Motor neuron (in vitro differentiated cells): ENCODE measurements at regions not wholly inside any gene's neighbourhood (a gene's known extent, or its start where the extent isn't known, plus 50 kb on each side); places are given as distances from the start of the nearest gene placed in this dataset.

Source experiments
- ATAC-seq, 8 experiments: fragments of 200-7000 bp; cut with Tn5 transposase; replicated peaks in 6 of 8; 2 replicates each; pipeline ENCODE4 v1.8.0; 2021; ENCODE audit warnings: mild to moderate bottlenecking in 8 of 8, moderate library complexity in 8 of 8
- H3K27ac ChIP-seq, 2 donors: fragments of 250-450 bp; sonication (Bioruptor Pico); 2 replicates each; pipeline ENCODE4 v1.9.0; 2021; ENCODE audit warnings: antibody characterized with exemption in 2 of 2, mild to moderate bottlenecking in 2 of 2, moderate library complexity in 1 of 2
- H3K4me1 ChIP-seq, 2 donors: fragments of 250-450 bp; sonication (Bioruptor Pico); replicated peaks in 1 of 2; 2 replicates each; pipeline ENCODE4 v1.6.1; 2021; ENCODE audit warnings: antibody characterized with exemption in 2 of 2, mild to moderate bottlenecking in 2 of 2, moderate library complexity in 1 of 2
- H3K4me3 ChIP-seq, 5 donors: fragments of 250-450 bp; sonication (Bioruptor Pico); 2 replicates each; pipeline ENCODE4 v1.9.0; 2021; ENCODE audit warnings: antibody characterized with exemption in 5 of 5, mild to moderate bottlenecking in 5 of 5, moderate library complexity in 4 of 5
- WGBS, 10 experiments: fragments of 450-650 bp; shearing (Covaris generic); methylation state at CpG; one replicate each; pipeline ENCODE4 v1.0.0; 2022; 5-methylcytosine and 5-hydroxymethylcytosine counted together
- in situ Hi-C, 9 experiments: fragments of 400-800 bp; cut with MboI; loops; one replicate each; pipeline ENCODE4 v1.15.0; 2021; ENCODE audit warnings: low sequenced_read_pairs in 9 of 9, low pct_unique_long_range_greater_than_20kb in 2 of 9; ENCODE audit not compliant: unreplicated experiment in 9 of 9

DNA sequence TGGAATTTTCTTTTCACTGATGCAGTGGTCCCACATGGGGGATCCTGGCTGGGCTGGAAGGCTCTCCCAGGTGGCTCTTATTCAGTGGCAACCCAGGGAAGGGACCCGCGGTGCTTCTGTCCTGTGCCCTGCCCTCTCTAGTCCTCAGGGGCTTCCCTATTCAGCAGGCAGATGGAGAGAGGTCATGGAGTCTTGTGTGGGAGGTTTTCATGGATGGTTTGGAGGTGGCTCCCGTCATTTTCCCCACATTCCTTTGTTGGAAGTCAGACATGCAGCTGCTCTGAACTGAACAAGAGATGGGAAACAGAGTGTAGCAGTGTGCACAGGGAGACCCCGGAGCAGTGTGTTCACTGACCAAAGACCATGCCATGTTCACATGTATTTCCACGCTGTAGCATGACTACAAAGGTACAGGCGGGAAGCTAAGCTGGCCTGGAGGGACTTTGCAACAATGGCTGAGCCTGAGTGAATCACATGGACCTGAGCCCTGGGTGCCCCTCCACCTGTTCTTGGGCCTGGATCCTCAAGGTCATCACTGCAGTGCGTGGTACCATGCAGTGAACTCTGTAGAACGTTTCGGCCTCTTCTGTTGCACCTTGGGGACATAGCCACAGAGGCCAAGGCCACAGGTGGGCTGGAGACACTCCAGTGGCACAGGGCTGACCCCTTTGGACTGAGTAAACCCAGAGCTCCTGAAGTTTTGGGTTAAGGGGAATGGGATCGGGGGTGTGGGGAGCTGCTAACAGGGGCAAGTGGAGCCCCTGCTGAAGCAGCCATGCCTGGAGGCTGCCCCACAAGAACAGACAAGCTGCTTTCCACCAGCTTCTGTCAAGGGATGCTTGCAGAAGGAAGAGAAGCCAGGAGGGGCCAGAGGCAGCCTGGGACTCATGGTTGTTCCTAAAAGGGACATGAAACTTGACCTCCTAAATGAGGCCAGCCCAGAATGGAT lies 123.0 kb downstream of the ASB7 start:
- no peak for ATAC-seq
- H3K4me1 ChIP-seq = peaks cover 0 to 3% of the 10 kb centered on the region in 2 donors
- in situ Hi-C loops = no loop called here
- H3K27ac ChIP-seq = no peak overlapping the region
- H3K4me3 ChIP-seq = no peak overlapping the region
- 50 to 100% (median 80%) methylated on average over 1 to 4 of the region's 10 CpGs; no CpG with 5 or more reads in 3 of the 10 experiments for WGBS, 10 experiments

DNA sequence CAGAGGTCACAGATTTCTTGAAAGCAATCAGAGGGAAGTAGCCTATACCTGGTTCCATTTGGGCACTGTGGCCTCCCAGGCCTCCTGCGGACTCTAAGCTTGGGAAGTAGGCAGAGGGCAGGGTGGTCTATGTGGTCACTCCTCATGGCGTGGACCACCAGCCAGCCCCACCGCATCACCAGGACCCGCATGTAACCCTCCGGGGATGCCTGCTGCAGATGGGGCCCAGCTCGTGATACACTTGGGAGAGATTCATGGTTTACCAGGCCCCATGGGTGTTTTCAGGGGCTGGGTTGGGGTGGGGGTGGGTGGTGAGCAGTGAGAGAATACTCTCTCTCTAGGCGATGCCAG lies 123.7 kb downstream of the ASB7 start:
- Histone ChIP-seq H3K4me1 (peaks cover 0 to 3% of the 10 kb centered on the region in 2 donors), H3K27ac (no peak overlapping the region), H3K4me3 (no peak overlapping the region)
- no peak for ATAC-seq
- in situ Hi-C loops = no loop called here
- WGBS, 10 experiments = no CpG with 5 or more reads among the region's 7 CpGs

DNA sequence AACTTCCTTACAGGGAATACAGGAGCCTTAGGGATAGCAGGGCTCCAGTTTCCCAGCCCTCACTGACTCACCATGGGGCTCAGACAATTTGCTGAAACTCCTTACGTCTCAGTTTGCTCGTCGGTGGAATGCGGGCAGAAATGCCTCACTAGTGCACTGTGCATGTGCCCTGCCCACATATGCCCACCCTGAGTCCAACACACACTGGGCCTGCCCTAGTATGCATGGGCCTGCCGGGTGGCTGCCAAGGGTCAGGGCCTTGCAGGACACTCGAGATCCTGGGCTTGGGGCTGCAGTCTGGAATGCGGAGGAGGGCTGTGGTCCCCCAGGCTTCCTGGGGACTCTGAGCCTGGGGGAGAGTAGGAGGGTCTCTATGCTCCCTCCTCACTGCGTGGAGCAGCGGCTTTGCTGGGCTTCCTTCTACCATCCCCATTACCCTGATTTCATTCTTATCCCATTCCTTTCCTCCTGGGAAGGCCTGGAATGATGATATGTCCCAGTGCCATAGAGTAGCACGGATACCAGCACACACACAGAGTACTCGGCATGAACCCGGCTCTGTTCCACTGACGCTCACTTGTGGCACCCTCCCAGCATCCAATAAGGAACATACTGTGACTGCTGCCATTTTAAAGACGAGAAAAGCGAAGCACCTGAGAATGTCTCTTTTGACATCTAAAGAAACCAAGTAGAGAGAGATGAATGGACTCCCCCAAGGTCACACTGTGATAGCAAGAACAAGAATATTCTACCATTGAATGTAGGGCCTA lies 124.2 kb downstream of the ASB7 start:
- H3K4me1 ChIP-seq = peaks cover 0 to 3% of the 10 kb centered on the region in 2 donors
- H3K27ac ChIP-seq = no peak overlapping the region
- WGBS, 10 experiments = 40 to 100% (median 91%) methylated on average over 1 to 7 of the region's 15 CpGs; no CpG with 5 or more reads in 4 of the 10 experiments
- in situ Hi-C loops = no loop called here
- no peak for ATAC-seq
- H3K4me3 ChIP-seq = no peak overlapping the region

DNA sequence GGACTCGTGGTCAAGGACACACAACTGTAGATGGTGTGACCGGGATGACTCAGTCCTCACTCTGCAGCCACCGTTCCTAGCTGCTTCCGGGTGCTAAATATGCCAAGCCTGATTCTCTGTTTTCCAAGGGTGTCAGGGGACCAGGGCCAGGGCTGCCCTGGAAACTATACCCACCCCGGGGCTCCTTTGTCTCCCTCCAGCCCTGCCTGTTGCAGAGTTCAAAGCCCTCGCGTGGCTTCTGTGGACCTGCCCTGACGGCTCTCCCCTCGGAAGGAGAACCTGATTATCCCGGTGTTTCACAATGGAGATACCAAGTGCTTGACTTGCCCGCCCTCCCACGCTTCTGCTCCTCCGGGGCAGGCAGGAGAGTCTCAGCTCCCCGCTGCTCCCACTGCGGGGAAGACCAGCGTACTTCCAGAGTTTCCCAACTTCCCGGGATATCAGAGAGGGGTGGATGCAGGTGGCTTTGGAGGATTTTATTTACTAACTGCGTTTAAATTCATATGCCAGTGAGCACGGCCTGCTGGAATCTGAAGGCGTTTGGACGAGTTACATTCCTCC lies 125.0 kb downstream of the ASB7 start:
- Histone ChIP-seq H3K27ac (no peak overlapping the region), H3K4me3 (no peak overlapping the region), H3K4me1 (no peaks in the 10 kb centered on the region)
- in situ Hi-C loops = no loop called here
- no peak for ATAC-seq
- 57 to 100% (median 78%) methylated on average over 1 to 10 of the region's 21 CpGs; no CpG with 5 or more reads in 2 of the 10 experiments for WGBS, 10 experiments

DNA sequence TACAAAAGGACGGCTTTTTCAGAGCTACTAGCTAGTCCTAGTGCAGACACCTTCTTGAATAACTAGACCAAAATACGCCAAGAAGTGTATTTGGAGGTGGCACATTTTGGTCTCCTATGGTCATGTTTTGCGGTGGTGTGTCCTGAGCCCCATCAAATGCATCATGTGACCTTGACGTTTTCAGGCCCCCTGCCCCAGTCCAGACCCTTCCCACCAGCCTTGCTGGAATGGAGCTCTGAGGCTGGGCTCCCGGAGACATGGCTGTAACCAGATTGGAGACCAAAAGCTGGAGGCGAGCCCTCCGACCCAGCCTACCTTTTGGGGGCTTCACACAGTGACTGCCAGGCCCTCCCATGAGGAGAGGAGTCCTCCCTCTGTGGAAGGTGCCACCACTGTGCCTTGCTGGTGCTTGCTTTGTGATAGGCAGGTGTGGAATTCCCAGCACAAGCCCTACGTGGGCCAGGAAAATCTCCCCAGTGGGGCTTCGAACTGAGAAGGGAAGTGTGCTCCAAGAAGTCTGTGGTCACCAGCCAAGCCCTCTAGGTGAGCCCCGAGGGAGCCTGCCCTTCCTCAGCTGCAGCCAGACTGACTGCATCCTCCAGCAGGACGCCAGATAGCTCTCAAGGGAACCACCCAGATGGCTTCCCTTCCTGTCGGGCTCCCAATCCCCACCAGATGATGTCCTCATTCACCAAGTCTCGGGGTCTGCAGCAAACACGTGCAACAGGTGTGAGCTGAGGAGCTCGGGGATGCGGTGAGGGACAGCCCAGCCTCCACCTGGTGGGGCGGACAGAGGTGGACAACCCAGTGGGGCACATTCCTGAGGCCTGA lies 126.2 kb downstream of the ASB7 start:
- no peak overlapping the region for H3K27ac ChIP-seq
- in situ Hi-C loops = no loop called here
- 40 to 100% (median 83%) methylated on average over 1 to 10 of the region's 17 CpGs; no CpG with 5 or more reads in 2 of the 10 experiments for WGBS, 10 experiments
- H3K4me3 ChIP-seq = no peak overlapping the region
- no peaks in the 10 kb centered on the region for H3K4me1 ChIP-seq
- no peak for ATAC-seq

DNA sequence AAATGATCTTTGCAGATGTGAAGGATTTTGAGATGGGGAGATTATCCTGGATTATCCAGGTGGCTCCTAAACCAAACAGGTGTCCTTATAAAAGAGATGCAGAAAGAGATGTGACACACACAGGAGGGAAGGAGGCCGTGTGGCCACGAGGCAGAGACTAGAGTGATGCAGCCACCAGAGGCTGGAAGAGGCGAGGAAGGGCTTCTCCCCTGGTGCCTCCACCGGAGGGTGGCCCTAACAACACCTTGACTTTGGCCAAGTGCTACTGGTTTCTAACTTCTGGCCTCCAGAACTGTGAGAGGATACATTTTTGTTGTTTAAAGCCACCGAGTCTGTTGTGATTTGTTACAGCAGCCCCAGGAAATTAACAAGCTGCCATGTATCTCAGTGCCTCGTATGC lies 127.1 kb downstream of the ASB7 start:
- ATAC-seq = no peak
- no peak overlapping the region for H3K27ac ChIP-seq
- H3K4me1 ChIP-seq = no peaks in the 10 kb centered on the region
- WGBS, 10 experiments = 80 to 100% (median 89%) methylated on average over 1 to 6 of the region's 6 CpGs; no CpG with 5 or more reads in 3 of the 10 experiments
- H3K4me3 ChIP-seq = no peak overlapping the region
- in situ Hi-C loops = no loop called here

DNA sequence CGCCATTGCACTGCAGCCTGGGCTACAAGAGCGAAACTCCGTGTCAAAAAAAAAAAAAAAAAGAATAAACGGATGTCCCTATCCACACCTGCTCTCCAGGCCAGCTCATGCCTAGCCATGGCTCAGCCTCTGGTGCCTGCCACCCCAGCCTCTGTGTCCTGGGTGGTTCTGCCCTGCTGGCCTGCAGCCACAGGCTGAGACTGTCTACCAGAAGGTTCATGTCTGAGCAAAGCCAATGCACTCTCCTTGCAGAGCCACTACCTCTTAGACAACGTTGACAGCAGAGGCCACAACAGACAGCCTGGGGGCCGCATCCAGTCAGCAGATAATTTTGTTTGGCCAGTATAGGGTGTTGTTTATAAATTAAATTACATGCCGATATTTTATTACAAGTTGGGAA lies 127.7 kb downstream of the ASB7 start:
- WGBS, 10 experiments = 33 to 100% (median 71%) methylated on average over 1 to 7 of the region's 7 CpGs; no CpG with 5 or more reads in 2 of the 10 experiments

DNA sequence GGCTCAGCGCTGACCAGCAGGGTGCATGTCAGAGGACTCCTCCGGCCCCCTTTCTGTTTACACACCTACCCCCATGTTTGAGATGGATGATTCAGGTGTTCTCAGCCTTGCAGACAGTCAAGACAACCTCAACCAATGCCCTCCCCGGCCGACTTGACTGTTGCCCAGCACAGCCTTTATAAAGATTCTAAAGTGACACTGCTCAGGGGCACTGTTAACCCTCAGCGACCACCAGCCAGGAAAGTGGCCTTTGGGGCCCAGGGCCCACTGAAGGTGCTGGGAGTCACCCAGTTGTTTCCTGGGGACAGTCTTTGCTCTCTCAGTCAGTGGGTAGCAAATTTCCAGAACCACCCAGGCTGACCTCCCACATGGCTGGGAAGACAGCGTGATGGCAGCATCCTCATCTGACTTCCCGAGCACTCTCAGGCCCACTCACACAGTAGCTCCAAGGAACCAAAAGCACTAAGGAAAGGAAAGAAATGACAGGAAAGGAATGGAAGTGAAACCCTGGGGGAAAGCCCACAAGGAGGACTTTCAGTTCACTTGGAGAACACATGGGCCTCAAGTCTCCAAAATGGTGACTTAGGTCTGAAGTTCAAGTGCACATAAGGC lies 128.4 kb downstream of the ASB7 start:
- in situ Hi-C loops = no loop called here
- H3K27ac ChIP-seq = no peak overlapping the region
- WGBS, 10 experiments = 50 to 100% (median 83%) methylated on average over 1 to 4 of the region's 7 CpGs; no CpG with 5 or more reads in 4 of the 10 experiments
- H3K4me3 ChIP-seq = no peak overlapping the region
- ATAC-seq = no peak
- H3K4me1 ChIP-seq = no peaks in the 10 kb centered on the region

More for the DNA sequence above, 127.7 kb downstream of the ASB7 start:
- H3K4me3 ChIP-seq = no peak overlapping the region
- H3K4me1 ChIP-seq = no peaks in the 10 kb centered on the region
- in situ Hi-C loops = no loop called here
- no peak for ATAC-seq
- H3K27ac ChIP-seq = no peak overlapping the region

DNA sequence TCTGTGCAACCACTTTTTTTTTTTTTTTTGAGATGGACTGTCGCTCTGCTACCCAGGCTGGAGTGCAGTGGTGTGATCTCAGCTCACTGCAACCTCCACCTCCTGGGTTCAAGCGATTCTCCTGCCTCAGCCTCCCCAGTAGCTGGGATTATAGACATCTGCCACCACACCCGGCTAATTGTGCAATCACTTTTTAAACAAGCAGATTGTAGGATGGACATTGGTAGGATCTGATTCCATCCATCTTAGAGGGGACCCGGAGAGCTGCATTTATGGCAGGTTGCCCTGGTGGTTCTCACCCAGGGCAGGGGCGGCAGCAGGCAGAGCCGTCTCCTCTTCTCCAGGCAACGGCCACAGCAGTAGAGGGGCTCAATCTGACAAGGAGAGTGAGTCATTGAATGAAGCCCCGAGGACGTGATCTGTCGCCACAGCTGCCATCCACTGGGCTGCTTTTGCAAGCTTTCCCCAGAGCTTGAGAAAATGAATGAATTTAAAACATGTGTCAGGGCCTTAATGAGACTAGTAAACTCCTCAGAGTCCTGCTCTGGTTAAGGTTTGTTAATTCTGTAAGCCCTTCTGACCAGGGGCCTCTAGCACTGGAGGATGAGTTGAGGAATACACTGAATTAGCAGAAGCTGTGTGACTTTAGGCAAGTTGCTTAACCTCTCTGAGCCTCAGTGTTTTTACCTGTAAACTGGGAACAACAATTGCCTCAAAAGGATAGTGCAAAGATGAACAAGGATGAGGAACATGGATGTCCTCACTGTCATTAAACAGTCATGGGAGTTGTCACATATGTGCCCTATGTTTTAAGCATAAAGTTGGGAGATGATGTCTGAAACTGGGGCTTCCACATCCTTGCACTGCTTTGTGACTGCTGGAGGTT lies 129.1 kb downstream of the ASB7 start:
- in situ Hi-C loops = no loop called here
- ATAC-seq = no peak
- Histone ChIP-seq H3K4me1 (no peaks in the 10 kb centered on the region), H3K27ac (no peak overlapping the region), H3K4me3 (no peak overlapping the region)
- WGBS, 10 experiments = 36 to 86% (median 67%) methylated on average over 1 to 6 of the region's 10 CpGs; no CpG with 5 or more reads in 2 of the 10 experiments

DNA sequence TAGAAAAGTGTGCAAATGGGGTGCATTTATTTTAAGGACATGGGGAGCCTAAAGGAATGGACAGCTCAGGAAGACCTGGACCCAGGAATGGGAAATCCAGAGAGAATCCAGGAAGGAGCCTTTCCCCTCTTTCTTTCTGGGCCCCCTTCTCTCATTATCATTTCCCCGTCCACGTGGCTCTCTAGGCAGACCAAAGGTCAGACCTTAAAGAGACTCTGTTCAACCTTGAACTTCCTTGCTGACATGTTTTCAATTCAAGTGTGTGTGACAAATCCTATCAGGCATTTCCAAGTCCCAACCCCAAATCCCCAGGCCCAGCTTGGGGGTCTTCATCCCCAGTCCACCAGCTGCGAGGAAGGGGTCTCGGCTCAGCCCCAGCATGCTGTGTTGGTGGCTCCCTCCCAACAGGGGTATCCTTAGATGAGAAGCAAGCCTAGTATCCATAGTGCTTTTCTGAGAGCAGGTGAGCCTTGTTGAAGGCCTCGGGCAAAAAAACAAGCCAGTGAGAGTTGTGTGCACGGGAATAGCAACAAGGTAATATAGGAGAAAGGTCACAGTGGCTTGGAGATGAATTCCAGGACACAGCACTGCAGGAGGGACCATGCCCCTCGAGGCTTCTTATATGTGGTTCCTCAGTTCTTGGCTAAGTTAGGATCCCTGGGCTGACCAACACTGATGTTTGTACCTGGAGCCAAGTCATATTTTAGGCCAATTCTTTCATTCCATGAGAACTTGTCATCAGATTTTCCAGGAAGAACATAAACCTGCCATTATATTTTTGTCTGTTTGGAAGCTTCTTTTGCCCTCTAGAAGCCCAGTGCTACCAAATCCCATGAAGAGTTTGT lies 130.0 kb downstream of the ASB7 start:
- no peak for ATAC-seq
- no peak overlapping the region for H3K4me3 ChIP-seq
- no peak overlapping the region for H3K27ac ChIP-seq
- H3K4me1 ChIP-seq = no peaks in the 10 kb centered on the region
- in situ Hi-C loops = no loop called here
- WGBS, 10 experiments = 0 to 65% (median 50%) methylated on average over 1 to 7 of the region's 7 CpGs; no CpG with 5 or more reads in 3 of the 10 experiments
